ENCODE measurements at regions not wholly inside any gene's neighbourhood (a gene's known extent, or its start where the extent isn't known, plus 50 kb on each side); places are given as distances from the start of the nearest gene placed in this dataset.
A peak's percentile ranks its signal among the peaks of the same experiment; 100 is the strongest.

DNA sequence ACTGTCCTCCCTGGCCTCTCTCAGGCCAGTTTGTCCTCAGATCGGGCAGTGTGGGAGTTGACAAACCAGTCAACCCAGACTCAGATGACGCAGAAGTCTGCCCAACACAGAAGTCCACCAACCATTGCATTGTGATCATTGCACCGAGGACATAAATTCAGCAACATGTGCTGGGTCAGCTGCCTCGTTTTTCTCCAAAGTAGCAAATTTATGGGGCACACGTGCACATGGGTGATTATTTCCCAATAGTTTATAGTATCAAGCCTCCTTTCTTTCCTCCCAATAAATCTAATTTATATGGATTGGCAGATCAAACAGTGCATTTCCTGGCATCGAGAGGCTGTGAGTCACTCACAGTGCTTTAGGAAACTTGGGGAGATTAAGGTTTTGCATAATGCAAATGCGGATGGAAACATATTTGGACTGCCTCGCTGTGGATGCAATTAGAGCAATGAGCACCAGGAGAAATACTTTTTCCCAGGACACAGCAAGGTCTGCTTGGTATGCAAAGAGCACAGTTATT lies 413.7 kb upstream of the SULF2 start:
- ChIA-PET CTCF (interaction anchor here (1.1 kb wide), 1 partner anchor 474 kb away, joined by 3 read pairs; no protein-coding TSS in a partner anchor), POLR2A (no interaction called here)
- DNase-seq (ENCODE audit: low read depth, low spot score), result peak; percentile 21
- TF ChIP-seq, protein P1, sequence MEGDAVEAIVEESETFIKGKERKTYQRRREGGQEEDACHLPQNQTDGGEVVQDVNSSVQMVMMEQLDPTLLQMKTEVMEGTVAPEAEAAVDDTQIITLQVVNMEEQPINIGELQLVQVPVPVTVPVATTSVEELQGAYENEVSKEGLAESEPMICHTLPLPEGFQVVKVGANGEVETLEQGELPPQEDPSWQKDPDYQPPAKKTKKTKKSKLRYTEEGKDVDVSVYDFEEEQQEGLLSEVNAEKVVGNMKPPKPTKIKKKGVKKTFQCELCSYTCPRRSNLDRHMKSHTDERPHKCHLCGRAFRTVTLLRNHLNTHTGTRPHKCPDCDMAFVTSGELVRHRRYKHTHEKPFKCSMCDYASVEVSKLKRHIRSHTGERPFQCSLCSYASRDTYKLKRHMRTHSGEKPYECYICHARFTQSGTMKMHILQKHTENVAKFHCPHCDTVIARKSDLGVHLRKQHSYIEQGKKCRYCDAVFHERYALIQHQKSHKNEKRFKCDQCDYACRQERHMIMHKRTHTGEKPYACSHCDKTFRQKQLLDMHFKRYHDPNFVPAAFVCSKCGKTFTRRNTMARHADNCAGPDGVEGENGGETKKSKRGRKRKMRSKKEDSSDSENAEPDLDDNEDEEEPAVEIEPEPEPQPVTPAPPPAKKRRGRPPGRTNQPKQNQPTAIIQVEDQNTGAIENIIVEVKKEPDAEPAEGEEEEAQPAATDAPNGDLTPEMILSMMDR (IDR thresholded peaks at IDR 0.05; ENCODE audit: insufficient read depth, low read length, missing control alignments), result no peak
- H3K4me3 ChIP-seq (ENCODE audit: low read depth, low read length), result no peak overlapping the region

DNA sequence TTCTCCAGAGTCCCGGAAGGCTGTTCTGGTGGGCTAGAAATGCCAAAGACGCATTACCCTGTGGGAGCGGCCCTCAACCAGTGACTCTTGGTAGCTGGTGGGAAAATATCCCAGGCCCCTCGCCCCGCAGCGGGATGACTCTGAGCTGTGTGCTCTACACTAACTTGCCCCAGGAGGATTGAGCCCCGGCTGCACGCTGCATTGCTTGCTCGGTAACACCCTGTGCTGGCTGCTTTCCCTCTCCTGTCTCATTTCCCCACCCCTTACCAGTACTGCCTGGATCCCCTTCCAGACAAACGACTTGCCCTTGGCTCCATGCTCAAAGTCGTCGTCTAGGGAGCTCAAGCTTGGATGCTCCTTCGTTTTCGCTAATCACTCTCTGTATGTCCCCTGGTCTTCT lies 411.8 kb upstream of the SULF2 start:
- TF ChIP-seq, protein P1 (IDR thresholded peaks at IDR 0.05; ENCODE audit: insufficient read depth, low read length, missing control alignments), result no peak
- DNase-seq (ENCODE audit: low read depth, low spot score), result no peak
- ChIA-PET CTCF (no interaction called here), POLR2A (no interaction called here)
- H3K4me3 ChIP-seq (ENCODE audit: low read depth, low read length), result no peak overlapping the region

DNA sequence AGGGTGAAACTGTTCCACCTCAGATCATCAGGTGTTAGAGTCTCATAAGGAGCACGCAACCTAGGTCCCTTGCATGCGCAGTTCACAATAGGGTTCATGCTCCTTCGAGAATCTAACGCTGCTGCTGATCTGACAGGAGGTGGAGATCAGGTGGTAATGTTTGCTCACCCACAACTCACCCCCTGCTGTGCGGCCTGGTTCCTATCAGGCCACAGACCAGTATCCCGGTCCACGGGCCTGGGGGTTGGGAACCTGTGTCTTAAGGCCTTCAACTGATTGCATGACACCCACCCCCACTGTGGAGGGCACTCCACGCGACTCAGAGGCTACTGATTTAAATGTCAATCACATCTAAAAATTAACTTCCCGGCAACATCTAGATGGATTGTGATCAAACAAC lies 411.2 kb upstream of the SULF2 start:
- POLR2A ChIA-PET, result no interaction called here
- CTCF ChIA-PET, result no interaction called here

DNA sequence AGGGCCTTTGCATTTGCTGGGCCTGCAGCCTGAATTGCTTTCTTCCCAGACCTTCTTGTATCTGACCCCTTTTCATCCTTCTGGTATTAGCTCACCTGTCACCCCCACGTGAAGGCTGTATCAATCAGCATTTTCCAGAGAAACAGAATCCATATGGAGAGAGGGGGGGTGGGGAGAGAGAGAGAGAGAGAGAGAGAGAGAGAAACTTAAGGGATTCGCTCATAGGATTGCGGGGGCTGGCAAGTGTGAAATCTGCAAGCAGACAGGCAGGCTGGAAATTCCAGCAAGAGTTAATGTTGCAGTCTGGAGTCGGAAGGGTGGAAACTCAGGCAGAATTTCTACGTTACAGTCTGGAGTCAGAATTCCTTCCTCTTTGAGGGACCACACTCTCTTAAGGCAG lies 410.7 kb upstream of the SULF2 start:
- ChIA-PET POLR2A (no interaction called here), CTCF (no interaction called here)
- no peak overlapping the region for H3K4me3 ChIP-seq (ENCODE audit: low read depth, low read length)
- DNase-seq (ENCODE audit: low read depth, low spot score), result no peak
- TF ChIP-seq, protein P1 (IDR thresholded peaks at IDR 0.05; ENCODE audit: insufficient read depth, low read length, missing control alignments), result no peak

More for the DNA sequence above, 411.2 kb upstream of the SULF2 start:
- no peak for DNase-seq (ENCODE audit: low read depth, low spot score)
- H3K4me3 ChIP-seq (ENCODE audit: low read depth, low read length), result no peak overlapping the region
- TF ChIP-seq, protein P1 (IDR thresholded peaks at IDR 0.05; ENCODE audit: insufficient read depth, low read length, missing control alignments), result no peak

DNA sequence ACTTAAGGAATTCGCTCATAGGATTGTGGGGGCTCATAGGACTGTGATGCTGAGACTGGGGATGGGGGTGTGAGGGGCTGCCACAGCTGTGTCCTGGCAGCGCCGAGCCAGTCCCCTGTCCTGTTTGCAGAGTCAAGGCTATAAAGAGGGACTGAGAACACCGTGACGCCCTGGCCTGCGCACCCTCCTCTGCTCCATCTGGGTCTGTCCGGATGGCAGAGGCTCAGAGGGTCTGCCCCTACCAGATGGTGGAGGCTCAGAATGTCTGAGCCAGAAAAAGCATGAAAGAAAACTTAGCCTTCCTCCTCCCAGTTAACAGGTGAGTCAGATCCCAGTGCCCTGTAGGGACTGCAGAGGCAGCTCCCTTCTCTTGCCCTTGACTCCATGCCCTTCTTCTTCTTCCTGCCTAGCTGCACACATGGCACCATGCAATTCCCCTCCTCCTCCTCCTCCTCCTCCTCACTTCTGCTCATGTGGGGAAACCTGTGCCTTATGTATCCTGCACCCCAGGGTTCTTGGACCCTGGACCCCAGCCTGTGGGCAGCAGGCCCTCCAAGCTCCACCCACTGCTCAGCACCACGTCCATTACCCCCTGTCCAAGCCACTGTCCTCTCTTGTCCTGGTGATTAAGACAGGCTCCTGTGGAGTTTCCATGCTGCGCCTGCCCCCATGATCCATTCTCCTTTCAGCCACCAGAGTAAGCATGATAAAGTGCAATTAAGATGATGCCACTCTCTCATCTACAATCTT lies 410.0 kb upstream of the SULF2 start:
- DNase-seq (ENCODE audit: low read depth, low spot score), result no peak
- POLR2A ChIA-PET, result interaction anchor here (0.6 kb wide), 1 partner anchor 242 kb away, joined by 3 read pairs; no protein-coding TSS in a partner anchor
- H3K4me3 ChIP-seq (ENCODE audit: low read depth, low read length), result no peak overlapping the region
- TF ChIP-seq, protein P1 (IDR thresholded peaks at IDR 0.05; ENCODE audit: insufficient read depth, low read length, missing control alignments), result no peak
- CTCF ChIA-PET, result interaction anchor here (1.3 kb wide), 1 partner anchor 531 kb away, joined by 3 read pairs; no protein-coding TSS in a partner anchor

DNA sequence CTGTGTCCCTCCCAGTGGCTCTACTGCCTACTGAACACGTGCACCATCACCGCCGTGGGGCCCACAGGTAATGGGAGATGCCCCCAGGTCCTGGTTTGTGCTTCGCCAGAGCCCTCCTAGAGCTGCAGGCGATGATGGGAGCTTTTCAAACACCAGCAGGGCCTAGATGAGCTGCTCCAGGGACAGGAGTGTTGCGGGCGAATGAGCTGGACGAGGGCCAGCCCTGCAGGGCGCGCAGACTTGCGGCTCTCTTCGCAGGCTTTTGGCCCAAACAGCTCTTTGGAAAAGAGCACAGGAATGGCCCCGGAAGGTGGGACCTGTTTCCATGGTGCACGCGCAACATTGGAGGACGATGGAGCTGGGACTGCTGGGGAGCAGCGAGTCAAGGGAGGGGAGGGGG lies 409.3 kb upstream of the SULF2 start:
- ChIA-PET CTCF (interaction anchor here (1.3 kb wide), 1 partner anchor 531 kb away, joined by 3 read pairs; no protein-coding TSS in a partner anchor), POLR2A (no interaction called here)
- DNase-seq (ENCODE audit: low read depth, low spot score), result no peak
- no peak overlapping the region for H3K4me3 ChIP-seq (ENCODE audit: low read depth, low read length)
- TF ChIP-seq, protein P1 (IDR thresholded peaks at IDR 0.05; ENCODE audit: insufficient read depth, low read length, missing control alignments), result no peak

All from AG04449 (cell line).